ENCODE measurements at regions not wholly inside any gene's neighbourhood (a gene's known extent, or its start where the extent isn't known, plus 50 kb on each side); places are given as distances from the start of the nearest gene placed in this dataset.
"Not testable (repeated sequence)": the region's sequence is repeated elsewhere in the genome, so short reads cannot be mapped to it uniquely, and the experiment has no call there.

- no peak for DNase-seq
Observed at GRCh38 chr16:8452941-8453340, 137.4 kb downstream of the TMEM114 start.

GRCh38 chr16:8436931-8437330 is 153.4 kb downstream of the TMEM114 start:
- no peak for DNase-seq

GRCh38 chr16:8431783-8432182 is 158.5 kb downstream of the TMEM114 start:
- no peak for DNase-seq

- DNase-seq: no peak
Observed at GRCh38 chr16:8430401-8430800, 159.9 kb downstream of the TMEM114 start.

- DNase-seq: no peak
Observed at GRCh38 chr16:8426569-8426968, 163.7 kb downstream of the TMEM114 start.

GRCh38 chr16:8417145-8417544 is 173.2 kb downstream of the TMEM114 start:
- no peak for DNase-seq

GRCh38 chr16:8408855-8409567 is 181.3 kb downstream of the TMEM114 start:
- no peak for DNase-seq

GRCh38 chr16:8407351-8407750 is 183.0 kb downstream of the TMEM114 start:
- no peak for DNase-seq

GRCh38 chr16:8403978-8404749 is 186.1 kb downstream of the TMEM114 start:
- no peak for DNase-seq

GRCh38 chr16:8402981-8403843 is 187.1 kb downstream of the TMEM114 start:
- no peak for DNase-seq

GRCh38 chr16:8400683-8401082 is 189.6 kb downstream of the TMEM114 start:
- DNase-seq: not testable (repeated sequence)

- DNase-seq: no peak
Observed at GRCh38 chr16:8398548-8398947, 191.8 kb downstream of the TMEM114 start.

GRCh38 chr16:8397223-8397622 is 193.1 kb downstream of the TMEM114 start:
- DNase-seq: no peak

- no peak for DNase-seq
Observed at GRCh38 chr16:8396463-8396862, 193.8 kb downstream of the TMEM114 start.

GRCh38 chr16:8391257-8391656 is 199.1 kb downstream of the TMEM114 start:
- DNase-seq: no peak

- DNase-seq: no peak
Observed at GRCh38 chr16:8388684-8389083, 201.6 kb downstream of the TMEM114 start.

GRCh38 chr16:8381814-8382213 is 208.5 kb downstream of the TMEM114 start:
- no peak for DNase-seq

- no peak for DNase-seq
Observed at GRCh38 chr16:8380311-8380710, 210.0 kb downstream of the TMEM114 start.

GRCh38 chr16:8377864-8378263 is 212.4 kb downstream of the TMEM114 start:
- DNase-seq: no peak

GRCh38 chr16:8376858-8377257 is 213.5 kb downstream of the TMEM114 start:
- no peak for DNase-seq

GRCh38 chr16:8376430-8376829 is 213.9 kb downstream of the TMEM114 start:
- DNase-seq: no peak

- no peak for DNase-seq
Observed at GRCh38 chr16:8375232-8375587, 215.1 kb downstream of the TMEM114 start.

GRCh38 chr16:8374586-8375231 is 215.6 kb downstream of the TMEM114 start:
- DNase-seq: no peak
